ENCODE measurements at regions not wholly inside any gene's neighbourhood (a gene's known extent, or its start where the extent isn't known, plus 50 kb on each side); places are given as distances from the start of the nearest gene placed in this dataset.

DNA sequence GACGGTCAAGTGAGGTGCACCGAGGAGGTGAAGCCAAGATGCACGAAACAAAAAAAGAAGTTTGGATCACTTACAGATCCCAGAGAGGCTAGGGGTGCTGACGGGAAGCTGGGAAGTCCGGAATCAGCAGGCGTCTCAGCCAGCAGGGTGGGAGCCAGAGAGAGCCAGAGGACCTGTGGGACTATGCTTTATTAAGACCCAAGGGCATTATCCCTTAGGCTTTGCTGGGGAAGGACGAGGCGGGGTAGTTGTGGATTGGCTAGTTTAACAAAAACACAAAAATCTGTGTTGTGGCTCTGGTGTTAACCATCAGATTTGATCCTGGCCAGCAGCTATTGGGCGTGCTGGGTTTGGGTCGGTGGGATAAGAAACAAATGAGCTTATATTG lies 427.1 kb downstream of the DYNC2H1 start:
- no peaks in the 10 kb centered on the region for H3K79me2 ChIP-seq (ENCODE audit: insufficient read depth, low read length)
- H3K9ac ChIP-seq (ENCODE audit: insufficient read depth, low read length, poor library complexity, severe bottlenecking): no peak overlapping the region
- H3K4me1 ChIP-seq (ENCODE audit: control insufficient read depth in 1 of 2, insufficient read depth in 2 of 2, low read length in 2 of 2): no peaks in the 10 kb centered on the region
- no peak overlapping the region for H3K27ac ChIP-seq (ENCODE audit: low read depth in 1 of 2, low read length in 2 of 2)
- no peaks in the 10 kb centered on the region for H4K20me1 ChIP-seq (ENCODE audit: insufficient read depth, low read length)
- peaks cover 0 to 3% (median 2%) of the 10 kb centered on the region in 3 donors for H3K27me3 Mint-ChIP-seq (ENCODE audit: low read depth in 3 of 3)
- H3K4me3 Mint-ChIP-seq: no peak overlapping the region
- no peak overlapping the region for H2AFZ ChIP-seq (ENCODE audit: insufficient read depth, low read depth, low read length, poor library complexity, severe bottlenecking)
- no peak for DNase-seq
- intact Hi-C loops (cut with micrococcal nuclease): no loop called here
- H3K27ac Mint-ChIP-seq: no peak overlapping the region
- H3K9me3 Mint-ChIP-seq: peaks cover 0 to 5% (median 0%) of the 10 kb centered on the region in 7 donors
- WGBS (ENCODE audit: insufficient coverage): 96% methylated on average over 9 of the region's 10 CpGs
- H3K27me3 ChIP-seq (ENCODE audit: control insufficient read depth in 2 of 2, insufficient read depth in 2 of 2, low read length in 2 of 2): no peaks in the 10 kb centered on the region
- H3K4me2 ChIP-seq (replicated peaks; ENCODE audit: extremely low read depth, low read length, poor library complexity, severe bottlenecking): no peak overlapping the region
- H3K9me3 ChIP-seq (replicated peaks in 1 of 2; ENCODE audit: control insufficient read depth in 1 of 2, insufficient read depth in 1 of 2, low read length in 2 of 2): peaks cover 4 to 5% of the 10 kb centered on the region in 2 donors
- no peaks in the 10 kb centered on the region for H3K36me3 Mint-ChIP-seq
- no peaks in the 10 kb centered on the region for H3K4me1 Mint-ChIP-seq
- no peaks in the 10 kb centered on the region for H3K36me3 ChIP-seq (replicated peaks in 1 of 2; ENCODE audit: control insufficient read depth in 1 of 2, insufficient read depth in 2 of 2, low read length in 2 of 2)
- H3K4me3 ChIP-seq (replicated peaks in 1 of 3; ENCODE audit: low read depth in 2 of 3, low read length in 3 of 3): no peak overlapping the region
- TF ChIP-seq, protein P1, sequence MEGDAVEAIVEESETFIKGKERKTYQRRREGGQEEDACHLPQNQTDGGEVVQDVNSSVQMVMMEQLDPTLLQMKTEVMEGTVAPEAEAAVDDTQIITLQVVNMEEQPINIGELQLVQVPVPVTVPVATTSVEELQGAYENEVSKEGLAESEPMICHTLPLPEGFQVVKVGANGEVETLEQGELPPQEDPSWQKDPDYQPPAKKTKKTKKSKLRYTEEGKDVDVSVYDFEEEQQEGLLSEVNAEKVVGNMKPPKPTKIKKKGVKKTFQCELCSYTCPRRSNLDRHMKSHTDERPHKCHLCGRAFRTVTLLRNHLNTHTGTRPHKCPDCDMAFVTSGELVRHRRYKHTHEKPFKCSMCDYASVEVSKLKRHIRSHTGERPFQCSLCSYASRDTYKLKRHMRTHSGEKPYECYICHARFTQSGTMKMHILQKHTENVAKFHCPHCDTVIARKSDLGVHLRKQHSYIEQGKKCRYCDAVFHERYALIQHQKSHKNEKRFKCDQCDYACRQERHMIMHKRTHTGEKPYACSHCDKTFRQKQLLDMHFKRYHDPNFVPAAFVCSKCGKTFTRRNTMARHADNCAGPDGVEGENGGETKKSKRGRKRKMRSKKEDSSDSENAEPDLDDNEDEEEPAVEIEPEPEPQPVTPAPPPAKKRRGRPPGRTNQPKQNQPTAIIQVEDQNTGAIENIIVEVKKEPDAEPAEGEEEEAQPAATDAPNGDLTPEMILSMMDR (IDR thresholded peaks at IDR 0.05): no peak

DNA sequence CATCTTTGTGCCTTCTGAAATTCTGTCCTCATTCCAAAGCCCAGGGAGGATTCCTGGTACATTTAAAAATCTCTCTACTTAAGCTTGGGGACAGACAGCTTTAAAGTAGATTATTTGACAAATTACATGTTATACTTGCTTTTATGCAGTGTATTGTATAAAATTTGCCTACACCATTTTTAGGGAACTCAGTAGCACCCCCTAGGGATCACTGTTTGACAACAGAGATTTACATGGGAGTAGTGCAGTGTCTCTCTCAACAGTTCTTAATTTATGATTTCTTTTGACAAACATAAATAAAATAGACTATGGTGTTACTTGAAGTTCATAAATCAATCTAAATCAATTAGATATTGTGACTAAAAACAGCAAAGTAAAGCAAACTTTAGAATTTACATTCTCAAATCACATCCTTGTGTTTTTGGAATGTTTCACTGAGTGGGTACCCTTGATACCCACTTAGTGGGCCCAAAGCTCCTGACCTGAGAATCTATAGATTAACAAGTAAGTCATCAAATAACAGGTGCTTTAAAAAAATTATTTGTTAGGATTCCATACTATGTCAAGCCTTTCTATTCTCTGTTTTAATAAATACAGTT lies 428.8 kb downstream of the DYNC2H1 start:
- Mint-ChIP-seq H3K36me3 (no peaks in the 10 kb centered on the region), H3K4me3 (no peak overlapping the region), H3K4me1 (no peaks in the 10 kb centered on the region), H3K9me3 (peaks cover 0 to 10% (median 2%) of the 10 kb centered on the region in 7 donors), H3K27ac (no peak overlapping the region), H3K27me3 (ENCODE audit: low read depth in 3 of 3) (peaks cover 0 to 2% (median 2%) of the 10 kb centered on the region in 3 donors)
- Histone ChIP-seq H3K27me3 (ENCODE audit: control insufficient read depth in 2 of 2, insufficient read depth in 2 of 2, low read length in 2 of 2) (no peaks in the 10 kb centered on the region), H3K9me3 (replicated peaks in 1 of 2; ENCODE audit: control insufficient read depth in 1 of 2, insufficient read depth in 1 of 2, low read length in 2 of 2) (peaks cover 20 to 21% of the 10 kb centered on the region in 2 donors), H3K79me2 (ENCODE audit: insufficient read depth, low read length) (no peaks in the 10 kb centered on the region), H3K4me2 (replicated peaks; ENCODE audit: extremely low read depth, low read length, poor library complexity, severe bottlenecking) (no peak overlapping the region), H3K9ac (ENCODE audit: insufficient read depth, low read length, poor library complexity, severe bottlenecking) (no peak overlapping the region), H3K36me3 (replicated peaks in 1 of 2; ENCODE audit: control insufficient read depth in 1 of 2, insufficient read depth in 2 of 2, low read length in 2 of 2) (no peaks in the 10 kb centered on the region), H3K4me3 (replicated peaks in 1 of 3; ENCODE audit: low read depth in 2 of 3, low read length in 3 of 3) (no peak overlapping the region), H2AFZ (ENCODE audit: insufficient read depth, low read depth, low read length, poor library complexity, severe bottlenecking) (no peak overlapping the region), H3K4me1 (ENCODE audit: control insufficient read depth in 1 of 2, insufficient read depth in 2 of 2, low read length in 2 of 2) (no peaks in the 10 kb centered on the region), H3K27ac (ENCODE audit: low read depth in 1 of 2, low read length in 2 of 2) (no peak overlapping the region), H4K20me1 (ENCODE audit: insufficient read depth, low read length) (no peaks in the 10 kb centered on the region)
- intact Hi-C loops (cut with micrococcal nuclease): no loop called here
- TF ChIP-seq, protein P1 (IDR thresholded peaks at IDR 0.05): peak; percentile 25
- no peak for DNase-seq
